Peyer's patch (tissue), 4 donors: ENCODE measurements at regions not wholly inside any gene's neighbourhood (a gene's known extent, or its start where the extent isn't known, plus 50 kb on each side); places are given as distances from the start of the nearest gene placed in this dataset.

ENCODE experiments used
- DNase-seq, 3 donors: peaks; one replicate each; pipeline ENCODE4 v3.0.0-alpha.2; 2017 to 2019
- H3K27ac ChIP-seq, 4 donors: fragments of 200-600 bp; sonication (generic); one replicate each; pipeline ENCODE4 v1.5.1; 2016 to 2019
- H3K27me3 ChIP-seq, 2 donors: fragments of 200-600 bp; sonication (generic); one replicate each; pipeline ENCODE4 v1.5.1; 2019
- H3K36me3 ChIP-seq, 3 donors: fragments of 200-600 bp; sonication (generic); one replicate each; pipeline ENCODE4 v1.5.1; 2016 to 2019
- H3K4me1 ChIP-seq, 4 donors: fragments of 200-600 bp; sonication (generic); one replicate each; pipeline ENCODE4 v1.5.1; 2016 to 2019
- H3K4me3 ChIP-seq, 4 donors: fragments of 200-600 bp; sonication (generic); 1 replicate in 3 of 4; 2 replicates in 1 of 4; pipeline ENCODE4 v1.5.1; 2016 to 2019; ENCODE audit warnings: mild to moderate bottlenecking in 1 of 4
- H3K9me3 ChIP-seq, 4 donors: fragments of 200-600 bp; sonication (generic); one replicate each; pipeline ENCODE4 v1.5.1; 2016 to 2019; ENCODE audit warnings: mild to moderate bottlenecking in 1 of 4
- POLR2A ChIP-seq, 2 donors: fragments of 450-650 bp; IDR thresholded peaks; one replicate each; pipeline ENCODE4 v1.5.1; 2017; ENCODE audit warnings: antibody characterized with exemption in 2 of 2, mild to moderate bottlenecking in 2 of 2, moderate library complexity in 2 of 2
- TF ChIP-seq, protein P1 (sequence below), 6 experiments: fragments of 450-650 bp in 4 of 6; fragments of 200-600 bp in 2 of 6; sonication (generic) in 1 of 6; IDR thresholded peaks; one replicate each; pipeline ENCODE4 v1.5.1; 2017 to 2019; ENCODE audit warnings: antibody characterized with exemption in 6 of 6, mild to moderate bottlenecking in 3 of 6, moderate library complexity in 1 of 6

DNA sequence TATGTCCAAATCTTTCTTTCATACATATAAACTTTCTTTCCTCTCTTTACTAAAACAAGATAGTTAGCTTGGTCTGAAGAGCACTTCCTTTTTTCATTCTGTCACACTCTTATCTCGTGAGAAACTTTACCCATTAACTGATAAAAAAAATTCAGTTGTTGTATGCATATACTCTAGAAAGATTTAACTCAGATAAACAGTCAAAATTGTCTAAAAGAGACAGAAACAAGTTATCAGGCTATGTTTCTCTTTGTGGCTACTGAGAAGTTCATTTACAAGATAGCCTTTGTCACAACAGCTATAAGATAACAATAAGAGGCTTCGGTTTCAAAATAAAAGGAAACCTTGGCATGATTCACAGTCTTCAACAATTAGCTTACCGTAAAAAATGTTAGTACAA lies 235.7 kb upstream of the ATP10A start:
- no peaks in the 10 kb centered on the region for H3K9me3 ChIP-seq
- no peak overlapping the region for H3K27ac ChIP-seq
- no peak for DNase-seq
- no peak for TF ChIP-seq POLR2A (IDR thresholded peaks at IDR 0.05)
- TF ChIP-seq, protein P1, sequence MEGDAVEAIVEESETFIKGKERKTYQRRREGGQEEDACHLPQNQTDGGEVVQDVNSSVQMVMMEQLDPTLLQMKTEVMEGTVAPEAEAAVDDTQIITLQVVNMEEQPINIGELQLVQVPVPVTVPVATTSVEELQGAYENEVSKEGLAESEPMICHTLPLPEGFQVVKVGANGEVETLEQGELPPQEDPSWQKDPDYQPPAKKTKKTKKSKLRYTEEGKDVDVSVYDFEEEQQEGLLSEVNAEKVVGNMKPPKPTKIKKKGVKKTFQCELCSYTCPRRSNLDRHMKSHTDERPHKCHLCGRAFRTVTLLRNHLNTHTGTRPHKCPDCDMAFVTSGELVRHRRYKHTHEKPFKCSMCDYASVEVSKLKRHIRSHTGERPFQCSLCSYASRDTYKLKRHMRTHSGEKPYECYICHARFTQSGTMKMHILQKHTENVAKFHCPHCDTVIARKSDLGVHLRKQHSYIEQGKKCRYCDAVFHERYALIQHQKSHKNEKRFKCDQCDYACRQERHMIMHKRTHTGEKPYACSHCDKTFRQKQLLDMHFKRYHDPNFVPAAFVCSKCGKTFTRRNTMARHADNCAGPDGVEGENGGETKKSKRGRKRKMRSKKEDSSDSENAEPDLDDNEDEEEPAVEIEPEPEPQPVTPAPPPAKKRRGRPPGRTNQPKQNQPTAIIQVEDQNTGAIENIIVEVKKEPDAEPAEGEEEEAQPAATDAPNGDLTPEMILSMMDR (IDR thresholded peaks at IDR 0.05): no peak
- H3K4me3 ChIP-seq: no peak overlapping the region
- no peaks in the 10 kb centered on the region for H3K36me3 ChIP-seq
- H3K4me1 ChIP-seq: no peaks in the 10 kb centered on the region
- no peaks in the 10 kb centered on the region for H3K27me3 ChIP-seq

DNA sequence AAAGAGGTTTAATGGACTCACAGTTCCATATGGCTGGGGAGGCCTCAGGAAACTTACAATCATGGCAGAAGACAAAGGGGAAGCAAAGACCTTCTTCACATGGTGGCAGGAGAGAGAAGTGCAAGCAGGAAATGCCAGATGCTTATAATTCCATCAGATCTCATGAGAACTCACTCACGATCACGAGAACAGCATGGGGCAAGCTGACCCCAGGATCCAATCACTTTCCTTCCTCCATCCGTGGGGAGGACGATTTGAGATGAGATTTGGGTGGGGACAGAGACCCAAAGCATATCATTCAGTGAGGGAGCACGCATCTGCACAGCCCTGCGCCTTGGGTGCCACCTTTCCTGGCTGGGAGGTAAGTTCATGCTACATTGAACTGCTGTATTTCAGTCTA lies 234.1 kb upstream of the ATP10A start:
- H3K27me3 ChIP-seq: no peaks in the 10 kb centered on the region
- no peak overlapping the region for H3K4me3 ChIP-seq
- H3K27ac ChIP-seq: no peak overlapping the region
- no peaks in the 10 kb centered on the region for H3K9me3 ChIP-seq
- no peaks in the 10 kb centered on the region for H3K4me1 ChIP-seq
- TF ChIP-seq POLR2A (IDR thresholded peaks at IDR 0.05): no peak
- DNase-seq: no peak
- no peaks in the 10 kb centered on the region for H3K36me3 ChIP-seq

DNA sequence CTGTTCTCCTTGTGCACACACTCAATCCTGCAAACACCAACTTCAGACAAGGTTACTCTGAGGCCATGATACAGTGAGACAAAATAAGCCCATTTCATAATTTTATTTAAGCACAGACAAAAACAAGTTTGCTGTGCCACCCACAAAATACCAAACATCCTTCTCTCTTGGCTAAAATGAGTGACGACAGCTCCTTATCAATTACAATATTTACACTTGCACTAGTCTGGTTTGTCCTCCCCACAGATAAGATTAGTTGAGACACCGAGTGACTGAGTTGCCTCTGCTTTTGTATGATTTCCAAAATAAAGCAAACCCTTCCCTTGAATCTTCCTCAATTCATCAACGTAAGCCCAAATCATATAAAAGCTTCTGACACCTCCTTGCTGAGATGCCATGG lies 233.5 kb upstream of the ATP10A start:
- no peak for DNase-seq
- Histone ChIP-seq H3K4me1 (no peaks in the 10 kb centered on the region), H3K9me3 (no peaks in the 10 kb centered on the region), H3K27me3 (no peaks in the 10 kb centered on the region), H3K4me3 (no peak overlapping the region), H3K27ac (no peak overlapping the region), H3K36me3 (no peaks in the 10 kb centered on the region)
- TF ChIP-seq POLR2A (IDR thresholded peaks at IDR 0.05): no peak
- TF ChIP-seq, protein P1 (IDR thresholded peaks at IDR 0.05): no peak

DNA sequence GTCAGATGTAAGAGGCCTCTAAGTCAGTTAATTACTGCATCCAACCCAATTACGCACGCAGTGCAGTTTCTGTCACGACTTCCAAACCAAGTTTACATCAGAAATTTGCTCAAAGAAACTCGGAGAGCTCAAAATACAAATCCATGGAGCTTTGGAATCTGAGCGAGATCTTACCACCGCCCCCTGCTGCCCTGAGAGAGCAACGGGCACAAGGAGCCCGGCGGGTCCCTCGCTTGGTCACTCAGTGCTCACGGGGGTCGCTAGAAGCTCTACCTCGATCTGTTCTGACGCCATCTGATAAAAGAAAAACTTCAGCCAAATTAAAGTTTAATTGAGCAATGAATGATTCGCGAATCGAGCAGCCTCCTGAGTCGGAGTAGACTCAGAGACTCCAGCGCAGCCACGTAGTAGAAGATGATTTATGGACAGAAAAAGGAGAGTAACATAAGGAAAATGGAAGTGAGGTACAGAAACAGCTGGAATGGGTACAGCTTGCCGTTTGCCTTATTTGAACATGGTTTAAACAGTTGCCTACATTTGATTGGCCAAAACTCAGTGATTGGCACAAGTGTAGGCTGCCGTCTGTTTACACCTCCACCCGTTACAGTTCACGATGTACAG lies 232.7 kb upstream of the ATP10A start:
- no peaks in the 10 kb centered on the region for H3K4me1 ChIP-seq
- H3K36me3 ChIP-seq: no peaks in the 10 kb centered on the region
- no peak overlapping the region for H3K27ac ChIP-seq
- H3K9me3 ChIP-seq: no peaks in the 10 kb centered on the region
- H3K27me3 ChIP-seq: no peaks in the 10 kb centered on the region
- no peak for DNase-seq
- H3K4me3 ChIP-seq: no peak overlapping the region
- TF ChIP-seq, protein P1 (IDR thresholded peaks at IDR 0.05): no peak
- no peak for TF ChIP-seq POLR2A (IDR thresholded peaks at IDR 0.05)

DNA sequence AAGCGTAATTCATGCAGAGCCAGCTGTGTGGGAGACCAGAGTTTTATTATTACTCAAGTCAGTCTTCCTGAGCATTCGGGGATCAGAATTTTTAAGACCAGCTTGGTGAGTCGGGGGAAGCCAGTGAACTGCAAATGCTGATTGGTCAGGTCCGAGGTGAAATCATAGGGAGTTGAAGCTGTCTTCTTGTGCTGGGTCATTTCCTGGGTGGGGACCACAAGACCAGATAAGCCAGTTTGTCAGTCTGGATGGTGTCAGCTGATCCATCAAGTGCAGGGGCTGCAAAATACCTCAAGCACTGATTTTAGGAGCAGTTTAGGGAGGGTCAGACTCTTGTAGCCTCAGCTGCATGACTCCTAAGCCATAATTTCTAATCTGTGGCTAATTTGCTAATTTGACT lies 228.1 kb upstream of the ATP10A start:
- H3K27ac ChIP-seq: no peak overlapping the region
- no peaks in the 10 kb centered on the region for H3K4me1 ChIP-seq
- TF ChIP-seq, protein P1 (IDR thresholded peaks at IDR 0.05): no peak
- TF ChIP-seq POLR2A (IDR thresholded peaks at IDR 0.05): no peak
- H3K27me3 ChIP-seq: no peaks in the 10 kb centered on the region
- H3K4me3 ChIP-seq: no peak overlapping the region
- H3K9me3 ChIP-seq: no peaks in the 10 kb centered on the region
- no peaks in the 10 kb centered on the region for H3K36me3 ChIP-seq
- DNase-seq: no peak

DNA sequence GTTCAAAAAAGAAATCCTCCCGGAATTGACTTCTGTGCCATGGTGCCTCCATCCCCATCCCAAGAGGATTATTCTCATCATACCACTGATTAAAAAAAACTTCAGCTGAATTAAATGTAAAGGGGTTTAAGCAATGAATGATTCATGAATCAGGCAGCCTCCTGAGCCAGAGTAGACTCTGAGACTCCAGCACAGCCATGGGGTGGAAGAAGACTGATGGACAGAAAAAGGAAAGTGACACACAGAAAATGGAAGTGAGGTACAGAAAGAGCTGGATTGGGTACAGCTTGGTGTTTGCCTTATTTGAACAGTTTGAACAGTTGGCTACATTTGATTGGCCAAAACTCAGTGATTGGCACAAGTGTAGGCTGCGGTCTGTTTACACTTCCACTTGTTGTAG lies 224.8 kb upstream of the ATP10A start:
- no peak for DNase-seq
- TF ChIP-seq POLR2A (IDR thresholded peaks at IDR 0.05): no peak
- TF ChIP-seq, protein P1 (IDR thresholded peaks at IDR 0.05): no peak
- Histone ChIP-seq H3K36me3 (no peaks in the 10 kb centered on the region), H3K4me3 (no peak overlapping the region), H3K4me1 (no peaks in the 10 kb centered on the region), H3K27me3 (no peaks in the 10 kb centered on the region), H3K9me3 (no peaks in the 10 kb centered on the region), H3K27ac (no peak overlapping the region)
